Osteoblast (primary cell): ENCODE measurements at regions not wholly inside any gene's neighbourhood (a gene's known extent, or its start where the extent isn't known, plus 50 kb on each side); places are given as distances from the start of the nearest gene placed in this dataset.

Source experiments
- DNase-seq: peaks from one replicate; pipeline ENCODE4 v3.0.0; 2011; ENCODE audit warnings: low spot score, mixed read lengths; ENCODE audit not compliant: insufficient read length; ENCODE audit errors: missing footprints
- H2AFZ ChIP-seq: 2 replicates; pipeline ENCODE4 v1.6.0; 2011; ENCODE audit warnings: mild to moderate bottlenecking, low read length
- H3K27ac ChIP-seq: 2 replicates; pipeline ENCODE4 v1.5.1; 2011; ENCODE audit warnings: mild to moderate bottlenecking, low read depth, low read length, moderate library complexity
- H3K27me3 ChIP-seq: 2 replicates; pipeline ENCODE4 v1.6.0; 2012; ENCODE audit warnings: mild to moderate bottlenecking, control low read depth, inconsistent platforms, low read length, moderate library complexity; ENCODE audit not compliant: insufficient read depth
- H3K36me3 ChIP-seq: 2 replicates; pipeline ENCODE4 v1.5.1; 2011; ENCODE audit warnings: mild to moderate bottlenecking, low read length, control low read depth, moderate library complexity; ENCODE audit not compliant: insufficient read depth
- H3K4me1 ChIP-seq: 2 replicates; pipeline ENCODE4 v1.5.1; 2011; ENCODE audit warnings: mild to moderate bottlenecking, low read length, control low read depth, moderate library complexity; ENCODE audit not compliant: insufficient read depth
- H3K4me2 ChIP-seq: 2 replicates; pipeline ENCODE4 v1.6.0; 2011; ENCODE audit warnings: mild to moderate bottlenecking, low read length; ENCODE audit not compliant: insufficient read depth
- H3K4me3 ChIP-seq: fragments of 200-600 bp; sonication (generic); 3 replicates; pipeline ENCODE4 v1.5.1; 2012; ENCODE audit warnings: mild to moderate bottlenecking, low read length, inconsistent platforms; ENCODE audit not compliant: insufficient read depth
- H3K79me2 ChIP-seq: 2 replicates; pipeline ENCODE4 v1.6.0; 2012; ENCODE audit warnings: mild to moderate bottlenecking, low read length, control low read depth, inconsistent platforms; ENCODE audit not compliant: insufficient read depth
- H3K9me3 ChIP-seq: 2 replicates; pipeline ENCODE4 v1.5.1; 2011; ENCODE audit warnings: low read depth, low read length, control low read depth
- H4K20me1 ChIP-seq: 2 replicates; pipeline ENCODE4 v1.6.0; 2012; ENCODE audit warnings: mild to moderate bottlenecking, low read length, control low read depth; ENCODE audit not compliant: insufficient read depth
- TF ChIP-seq, protein P1 (sequence below): IDR thresholded peaks from 2 replicates; pipeline ENCODE4 v1.5.1; 2011; ENCODE audit warnings: mild to moderate bottlenecking, low read depth, low read length, moderate library complexity; ENCODE audit errors: extremely low read depth

DNA sequence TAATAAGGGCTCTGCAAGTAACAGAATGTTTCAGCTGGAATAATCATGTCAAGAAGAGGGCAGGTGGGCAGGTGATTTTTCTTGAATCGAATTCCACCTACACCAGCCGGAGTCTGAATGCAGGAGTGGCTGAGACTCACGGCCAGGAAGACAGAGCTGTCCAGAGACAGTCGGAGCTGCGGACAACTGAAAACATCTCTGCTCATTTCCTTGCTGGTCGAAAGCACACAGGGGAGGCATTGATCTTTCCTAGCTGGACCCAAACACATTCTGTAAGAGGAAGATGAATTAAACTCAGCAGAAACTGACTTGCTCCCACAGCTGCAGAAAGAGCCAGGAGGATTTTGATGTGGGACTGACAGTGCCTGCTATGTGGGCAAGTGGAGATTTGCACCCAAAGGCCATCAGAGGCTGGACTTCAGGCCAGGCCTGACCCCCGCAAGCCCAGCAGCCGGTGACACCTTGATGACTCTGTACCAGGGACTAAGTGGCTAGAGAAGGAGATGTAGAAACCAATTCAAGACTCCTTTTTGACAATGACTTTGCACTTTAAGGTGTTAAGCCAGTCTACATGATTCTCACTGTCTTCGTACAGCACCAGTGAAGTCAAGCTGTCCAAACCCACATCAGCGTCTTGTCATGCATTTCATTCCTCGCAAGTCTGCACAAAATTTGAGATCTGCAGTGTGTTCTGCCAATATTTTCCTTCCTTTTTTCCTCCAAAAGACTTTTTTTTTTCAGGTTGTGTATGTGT is 169.4 kb downstream of the TEX36 start:
- H2AFZ ChIP-seq = no peak overlapping the region
- TF ChIP-seq, protein P1, sequence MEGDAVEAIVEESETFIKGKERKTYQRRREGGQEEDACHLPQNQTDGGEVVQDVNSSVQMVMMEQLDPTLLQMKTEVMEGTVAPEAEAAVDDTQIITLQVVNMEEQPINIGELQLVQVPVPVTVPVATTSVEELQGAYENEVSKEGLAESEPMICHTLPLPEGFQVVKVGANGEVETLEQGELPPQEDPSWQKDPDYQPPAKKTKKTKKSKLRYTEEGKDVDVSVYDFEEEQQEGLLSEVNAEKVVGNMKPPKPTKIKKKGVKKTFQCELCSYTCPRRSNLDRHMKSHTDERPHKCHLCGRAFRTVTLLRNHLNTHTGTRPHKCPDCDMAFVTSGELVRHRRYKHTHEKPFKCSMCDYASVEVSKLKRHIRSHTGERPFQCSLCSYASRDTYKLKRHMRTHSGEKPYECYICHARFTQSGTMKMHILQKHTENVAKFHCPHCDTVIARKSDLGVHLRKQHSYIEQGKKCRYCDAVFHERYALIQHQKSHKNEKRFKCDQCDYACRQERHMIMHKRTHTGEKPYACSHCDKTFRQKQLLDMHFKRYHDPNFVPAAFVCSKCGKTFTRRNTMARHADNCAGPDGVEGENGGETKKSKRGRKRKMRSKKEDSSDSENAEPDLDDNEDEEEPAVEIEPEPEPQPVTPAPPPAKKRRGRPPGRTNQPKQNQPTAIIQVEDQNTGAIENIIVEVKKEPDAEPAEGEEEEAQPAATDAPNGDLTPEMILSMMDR = no peak
- H3K4me3 ChIP-seq = no peak overlapping the region
- DNase-seq = no peak
- no peak overlapping the region for H3K27ac ChIP-seq
- H3K9me3 ChIP-seq = no peaks in the 10 kb centered on the region
- no peaks in the 10 kb centered on the region for H3K4me1 ChIP-seq
- no peaks in the 10 kb centered on the region for H3K36me3 ChIP-seq
- no peaks in the 10 kb centered on the region for H3K79me2 ChIP-seq
- no peak overlapping the region for H3K4me2 ChIP-seq
- no peaks in the 10 kb centered on the region for H4K20me1 ChIP-seq
- H3K27me3 ChIP-seq = peaks cover 8% of the 10 kb centered on the region

DNA sequence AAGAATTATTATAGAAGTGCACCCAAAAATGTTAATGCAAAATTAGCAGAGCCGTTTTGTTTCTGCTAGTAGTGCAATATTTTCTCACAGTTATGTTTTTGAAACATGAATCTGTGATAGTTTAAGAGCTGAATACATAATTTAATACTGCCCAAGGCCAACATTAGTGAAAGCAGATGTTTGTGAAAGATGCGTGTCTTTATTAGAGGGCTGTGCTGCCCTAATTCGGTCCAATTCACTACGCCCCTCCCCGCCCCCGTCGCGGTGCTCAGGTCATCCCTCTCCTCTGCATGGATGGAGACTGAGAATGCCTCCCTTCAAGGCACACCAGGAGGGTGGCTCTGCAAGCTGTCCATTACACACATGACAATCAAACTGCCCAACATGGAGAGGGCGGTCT is 172.0 kb downstream of the TEX36 start:
- Histone ChIP-seq H2AFZ (no peak overlapping the region), H4K20me1 (no peaks in the 10 kb centered on the region), H3K4me2 (no peak overlapping the region), H3K36me3 (no peaks in the 10 kb centered on the region), H3K9me3 (no peaks in the 10 kb centered on the region), H3K27ac (no peak overlapping the region), H3K4me1 (no peaks in the 10 kb centered on the region), H3K27me3 (peaks cover 13% of the 10 kb centered on the region), H3K4me3 (no peak overlapping the region), H3K79me2 (no peaks in the 10 kb centered on the region)
- DNase-seq = no peak
- TF ChIP-seq, protein P1 = no peak

DNA sequence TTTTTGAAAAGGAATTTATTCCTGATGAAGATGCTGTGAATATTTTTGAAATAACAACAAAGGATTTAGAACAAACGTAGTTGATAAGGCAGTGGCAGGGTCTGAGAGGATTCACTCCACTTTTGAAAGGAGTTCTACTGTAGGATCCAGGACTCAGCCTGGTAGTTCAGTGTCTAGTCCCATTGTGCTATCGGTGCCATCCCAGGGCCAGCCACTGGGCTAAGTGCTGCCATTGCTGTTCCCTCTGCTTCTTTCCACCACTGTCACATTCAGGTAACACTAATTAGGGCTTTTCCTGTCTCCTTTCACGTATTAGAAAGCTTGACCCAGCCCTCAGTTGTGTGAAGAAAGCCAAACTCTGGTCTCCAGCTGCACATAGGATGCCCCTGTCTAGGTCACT is 177.3 kb downstream of the TEX36 start:
- Histone ChIP-seq H3K27ac (no peak overlapping the region), H2AFZ (no peak overlapping the region), H3K4me1 (no peaks in the 10 kb centered on the region), H3K36me3 (no peaks in the 10 kb centered on the region), H3K4me3 (no peak overlapping the region), H3K9me3 (no peaks in the 10 kb centered on the region), H4K20me1 (no peaks in the 10 kb centered on the region), H3K79me2 (no peaks in the 10 kb centered on the region), H3K4me2 (no peak overlapping the region), H3K27me3 (peaks cover 7% of the 10 kb centered on the region)
- no peak for DNase-seq
- TF ChIP-seq, protein P1 = no peak

DNA sequence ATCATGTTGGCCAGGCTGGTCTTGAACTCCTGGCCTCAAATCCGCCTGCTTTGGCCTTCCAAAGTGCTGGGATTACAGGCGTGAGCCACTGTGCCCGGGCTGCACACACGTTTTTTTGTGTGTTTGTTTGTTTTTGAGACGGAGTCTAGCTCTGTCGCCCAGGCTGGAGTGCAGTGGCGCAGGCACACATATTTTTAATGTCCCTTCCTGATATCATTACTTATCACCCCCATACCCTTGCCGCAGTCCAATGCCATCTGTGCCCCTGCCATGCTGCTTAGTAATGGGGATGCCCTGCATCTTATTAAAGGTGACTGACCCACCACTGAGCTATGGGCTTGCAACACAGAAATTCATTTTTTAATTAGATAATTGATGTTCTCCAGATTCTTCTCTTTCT is 180.7 kb downstream of the TEX36 start:
- Histone ChIP-seq H3K4me1 (no peaks in the 10 kb centered on the region), H3K9me3 (no peaks in the 10 kb centered on the region), H3K27me3 (peaks cover 2% of the 10 kb centered on the region), H4K20me1 (no peaks in the 10 kb centered on the region), H2AFZ (no peak overlapping the region), H3K27ac (no peak overlapping the region), H3K36me3 (no peaks in the 10 kb centered on the region), H3K4me2 (no peak overlapping the region), H3K4me3 (no peak overlapping the region), H3K79me2 (no peaks in the 10 kb centered on the region)
- TF ChIP-seq, protein P1 = no peak
- DNase-seq = no peak
